ENCODE measurements at regions not wholly inside any gene's neighbourhood (a gene's known extent, or its start where the extent isn't known, plus 50 kb on each side); places are given as distances from the start of the nearest gene placed in this dataset.

- Histone ChIP-seq H4K91ac (replicated peaks; ENCODE audit: insufficient read length, low read length) (no peak overlapping the region), H3K4ac (replicated peaks; ENCODE audit: insufficient read length, low read depth, low read length) (no peak overlapping the region), H2AK5ac (ENCODE audit: low read depth, low read length) (no peak overlapping the region), H2BK15ac (ENCODE audit: low read length) (no peak overlapping the region), H3K4me3 (ENCODE audit: extremely low read depth in 1 of 4, insufficient read depth in 2 of 4, low read depth in 3 of 4, low read length in 4 of 4) (no peak overlapping the region), H3K56ac (replicated peaks; ENCODE audit: insufficient read length, low read depth, low read length) (no peak overlapping the region), H3K4me2 (ENCODE audit: insufficient read depth in 1 of 2, low read depth in 2 of 2, low read length in 2 of 2) (no peak overlapping the region), H3K27me3 (replicated peaks in 1 of 4; ENCODE audit: control insufficient read depth in 3 of 4, extremely low read depth in 1 of 4, insufficient read depth in 3 of 4, low read length in 3 of 4) (no peaks in the 10 kb centered on the region), H4K20me1 (replicated peaks in 1 of 2; ENCODE audit: control insufficient read depth in 1 of 2, insufficient read depth in 2 of 2, low read length in 2 of 2) (no peaks in the 10 kb centered on the region), H3K79me2 (ENCODE audit: control insufficient read depth in 1 of 2, insufficient read depth in 2 of 2, low read length in 2 of 2) (no peaks in the 10 kb centered on the region), H3K9me3 (ENCODE audit: insufficient read depth in 2 of 2, low read depth in 1 of 2, low read length in 1 of 2) (no peaks in the 10 kb centered on the region), H2BK12ac (ENCODE audit: low read depth, low read length) (no peak overlapping the region), H3K36me3 (ENCODE audit: control insufficient read depth in 2 of 4, insufficient read depth in 4 of 4, low read length in 3 of 4) (no peaks in the 10 kb centered on the region), H2BK120ac (replicated peaks; ENCODE audit: low read depth, low read length) (no peak overlapping the region), H2BK20ac (ENCODE audit: low read length) (no peak overlapping the region), H4K5ac (ENCODE audit: insufficient read length, low read depth, low read length) (no peak overlapping the region), H2AFZ (ENCODE audit: low read length) (peak overlapping the region; percentile 33; the same call in 1 of the 2 replicates), H3K79me1 (ENCODE audit: low read depth, low read length) (no peaks in the 10 kb centered on the region), H3K23ac (ENCODE audit: insufficient read length) (no peak overlapping the region), H3K27ac (ENCODE audit: low read depth, low read length) (no peak overlapping the region), H2BK5ac (ENCODE audit: low read depth, low read length) (no peak overlapping the region), H3K9ac (replicated peaks in 1 of 4; ENCODE audit: extremely low read depth in 1 of 4, low read depth in 3 of 4, low read length in 3 of 4) (no peak overlapping the region), H3K18ac (ENCODE audit: extremely low read depth, low read length) (no peak overlapping the region), H3K23me2 (ENCODE audit: low read depth, low read length) (no peaks in the 10 kb centered on the region), H3K14ac (ENCODE audit: insufficient read length) (no peak overlapping the region), H4K8ac (ENCODE audit: extremely low read depth, insufficient read depth, low read length) (no peak overlapping the region), H3K4me1 (replicated peaks in 1 of 4; ENCODE audit: control insufficient read depth in 3 of 4, insufficient read depth in 4 of 4, low read length in 3 of 4) (peaks cover 0 to 6% (median 2%) of the 10 kb centered on the region in 4 experiments; a peak in 2 of 7 replicates)
- TF ChIP-seq SAP30 (IDR thresholded peaks at IDR 0.05; ENCODE audit: insufficient read depth, insufficient replicate concordance, low read length): no peak
- TF ChIP-seq CREB1 (IDR thresholded peaks at IDR 0.05): no peak
- TF ChIP-seq CEBPB (IDR thresholded peaks at IDR 0.05; ENCODE audit: low read depth, low read length): no peak
- TF ChIP-seq BCL11A (IDR thresholded peaks at IDR 0.05; ENCODE audit: low read depth in 2 of 2, low read length in 2 of 2): no peak
- no peak for TF ChIP-seq ASH2L (IDR thresholded peaks at IDR 0.05; ENCODE audit: low read length)
- TF ChIP-seq ATF3 (IDR thresholded peaks at IDR 0.05; ENCODE audit: insufficient read depth, low read depth, low read length): no peak
- TF ChIP-seq SIRT6 (IDR thresholded peaks at IDR 0.05; ENCODE audit: low read length): no peak
- no peak for TF ChIP-seq CTBP2 (IDR thresholded peaks at IDR 0.05; ENCODE audit: borderline replicate concordance, insufficient read depth, insufficient read length, low read length)
- no peak for TF ChIP-seq HDAC2 (IDR thresholded peaks at IDR 0.05; ENCODE audit: borderline replicate concordance in 1 of 2, low read depth in 2 of 2, low read length in 2 of 2)
- TF ChIP-seq SIX5 (IDR thresholded peaks at IDR 0.05; ENCODE audit: low read depth, low read length): no peak
- TF ChIP-seq TCF12 (IDR thresholded peaks at IDR 0.05; ENCODE audit: low read depth, low read length): no peak
- TF ChIP-seq EP300 (IDR thresholded peaks at IDR 0.05; ENCODE audit: borderline replicate concordance in 1 of 2, low read depth in 2 of 2, low read length in 2 of 2): no peak
- ChIA-PET CTCF (ENCODE audit: partially characterized antibody) (interaction anchor here (1.1 to 2.2 kb wide), 3 partner anchors 12 to 244 kb away, joined by 3 to 9 read pairs (median 5); no protein-coding TSS in a partner anchor), POLR2A (ENCODE audit: partially characterized antibody) (no interaction called here)
- FAIRE-seq: no peak
- WGBS, 2 experiments (ENCODE audit: extremely low coverage in 1 of 2, insufficient coverage in 1 of 2, insufficient read length in 1 of 2, insufficient replicate concordance in 2 of 2, low coverage in 1 of 2, low lambda C conversion rate in 2 of 2, missing lambda C conversion rate in 1 of 2): 69% methylated on average over 2 of the region's 2 CpGs; no CpG with 5 or more reads in 1 of the 2 experiments
- DNase-seq (ENCODE audit: low read depth in 1 of 2, low spot score in 2 of 2): no peak
These were observed 163.2 kb downstream of the KCNE4 start for GRCh38 chr2:223215254-223215516.

All from H1 (cell line).